HG03460 (cell line): ENCODE measurements at regions not wholly inside any gene's neighbourhood (a gene's known extent, or its start where the extent isn't known, plus 50 kb on each side); places are given as distances from the start of the nearest gene placed in this dataset.
"Not testable (repeated sequence)": the region's sequence is repeated elsewhere in the genome, so short reads cannot be mapped to it uniquely, and the experiment has no call there.

Experiments used
- ATAC-seq: cut with Tn5 transposase; IDR thresholded peaks from one replicate; pipeline ENCODE4 v1.9.1; 2021; ENCODE audit not compliant: unreplicated experiment

GRCh38 chr14:24744641-24745040 lies 110.7 kb upstream of the GZMB start:
- ATAC-seq = no peak

DNA sequence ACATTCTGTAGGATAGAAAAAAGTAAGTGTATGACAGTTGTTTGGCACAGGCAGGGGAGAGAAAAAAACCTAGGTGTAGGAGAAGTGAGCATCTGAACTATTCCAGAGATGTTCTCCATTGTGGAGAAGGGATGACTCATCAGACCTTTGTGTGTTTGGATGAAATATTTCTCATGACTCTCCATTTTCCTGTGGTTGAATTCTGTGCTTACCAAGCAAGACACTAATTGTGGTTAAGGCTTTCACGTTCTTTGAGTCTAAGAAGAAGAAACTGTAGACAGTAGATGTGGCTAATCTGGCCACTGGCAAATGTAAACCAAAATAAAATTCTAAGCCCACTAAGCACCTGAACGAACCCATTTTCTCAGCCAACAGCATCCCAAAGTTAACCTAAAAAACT lies 107.9 kb upstream of the GZMB start:
- no peak for ATAC-seq

DNA sequence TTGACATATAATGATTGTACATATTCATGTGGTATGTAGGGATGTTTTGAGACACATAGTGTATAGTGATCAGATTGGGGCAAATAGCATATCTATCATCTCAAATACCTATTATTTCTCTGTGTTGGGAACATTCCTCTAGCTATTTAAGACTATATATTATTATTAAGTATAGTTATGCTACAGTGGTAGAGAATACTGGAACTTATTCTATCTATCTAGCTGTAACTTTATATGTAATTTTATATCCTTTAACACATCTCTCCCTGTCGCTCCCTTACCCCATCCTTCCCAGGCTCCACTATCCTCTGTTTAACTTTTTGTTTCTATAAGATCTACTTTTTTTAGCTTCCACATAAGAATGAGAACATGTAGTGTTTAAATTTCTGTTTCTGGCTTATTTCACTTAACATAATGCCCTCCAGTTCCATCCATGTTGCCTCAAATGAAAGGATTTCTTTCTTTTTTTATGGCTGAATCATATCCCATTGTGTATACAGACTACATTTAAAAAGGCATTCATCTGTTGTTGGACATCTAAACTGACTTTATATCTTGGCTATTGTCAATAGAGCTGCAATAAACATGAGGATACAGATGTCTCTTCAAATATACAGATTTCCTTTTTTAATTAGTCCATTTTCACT lies 102.1 kb upstream of the GZMB start:
- ATAC-seq = no peak

DNA sequence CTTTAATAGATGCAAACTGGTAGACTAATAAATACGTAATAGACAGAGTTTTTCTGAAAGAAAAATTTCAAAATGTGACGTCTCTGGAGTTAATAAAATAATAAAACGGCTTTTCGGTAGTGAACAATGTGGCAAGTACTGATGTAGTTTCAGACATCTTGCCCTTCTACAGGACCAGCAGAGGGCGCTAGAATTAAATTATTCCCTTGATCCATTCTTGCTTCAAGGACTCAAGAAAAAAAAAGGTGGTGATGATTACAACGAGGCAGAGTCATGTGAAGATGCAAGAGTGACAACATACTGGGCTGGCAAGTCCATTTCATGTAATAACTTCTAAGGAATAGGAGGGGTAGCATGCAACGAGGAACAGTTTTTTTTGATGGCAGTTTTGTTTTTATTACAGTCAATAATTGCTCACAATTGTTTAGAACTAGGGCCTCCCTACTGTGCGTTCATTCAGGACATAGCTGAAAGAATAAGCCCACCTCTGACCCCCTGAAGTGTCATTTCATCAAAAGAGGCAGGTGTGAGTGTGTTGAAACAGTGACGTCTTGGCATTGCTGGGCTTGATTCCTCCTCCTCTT lies 101.0 kb upstream of the GZMB start:
- ATAC-seq = no peak

DNA sequence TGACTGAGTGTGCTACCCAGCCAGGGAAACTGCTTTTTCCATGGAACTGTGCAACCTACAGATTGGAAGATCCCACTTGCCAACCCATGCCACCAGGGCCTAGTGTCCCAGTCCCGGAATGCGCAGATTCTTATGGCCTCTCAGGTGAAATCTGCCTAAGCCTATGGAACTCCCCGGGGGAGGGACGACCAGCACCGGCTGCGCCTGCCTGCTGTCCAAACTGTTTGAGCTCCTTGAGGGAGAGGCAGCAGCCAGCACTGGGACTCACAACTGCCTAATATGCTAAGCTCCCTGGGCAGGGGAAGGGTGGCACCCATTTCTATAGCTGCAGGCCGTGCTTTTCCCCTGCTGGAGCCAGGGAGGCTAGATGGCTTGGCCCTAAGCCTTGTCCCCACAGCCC lies 92.5 kb upstream of the GZMB start:
- ATAC-seq = no peak

- ATAC-seq = no peak
Observed at GRCh38 chr14:24725311-24725710, 91.3 kb upstream of the GZMB start.

DNA sequence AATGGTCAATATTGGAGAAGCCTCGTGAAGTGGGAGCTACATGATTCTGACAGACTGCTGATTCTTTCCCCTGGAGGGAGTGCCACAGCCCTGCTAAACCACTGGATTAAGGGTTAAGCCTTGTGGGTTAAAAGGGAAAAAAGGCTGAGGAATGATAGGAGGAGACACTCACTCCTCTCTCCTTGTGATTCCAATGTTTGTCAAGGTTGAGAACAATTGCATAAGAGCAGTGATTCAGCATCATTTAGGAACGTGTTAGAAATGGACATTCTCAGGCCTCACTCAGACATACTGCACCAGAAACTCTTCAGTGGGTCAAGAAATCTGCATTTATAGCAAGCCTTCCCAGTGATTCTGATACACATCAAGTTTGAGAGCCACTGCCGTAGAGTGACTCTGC lies 87.8 kb upstream of the GZMB start:
- no peak for ATAC-seq

GRCh38 chr14:24715239-24715638 lies 81.2 kb upstream of the GZMB start:
- ATAC-seq = no peak

GRCh38 chr14:24713404-24713803 lies 79.4 kb upstream of the GZMB start:
- ATAC-seq = peak; percentile 52

- no peak for ATAC-seq
Observed at GRCh38 chr14:24712909-24713308, 78.9 kb upstream of the GZMB start.

- no peak for ATAC-seq
Observed at GRCh38 chr14:24712374-24712773, 78.4 kb upstream of the GZMB start.

- ATAC-seq = no peak
Observed at GRCh38 chr14:24710403-24711112, 76.6 kb upstream of the GZMB start.

DNA sequence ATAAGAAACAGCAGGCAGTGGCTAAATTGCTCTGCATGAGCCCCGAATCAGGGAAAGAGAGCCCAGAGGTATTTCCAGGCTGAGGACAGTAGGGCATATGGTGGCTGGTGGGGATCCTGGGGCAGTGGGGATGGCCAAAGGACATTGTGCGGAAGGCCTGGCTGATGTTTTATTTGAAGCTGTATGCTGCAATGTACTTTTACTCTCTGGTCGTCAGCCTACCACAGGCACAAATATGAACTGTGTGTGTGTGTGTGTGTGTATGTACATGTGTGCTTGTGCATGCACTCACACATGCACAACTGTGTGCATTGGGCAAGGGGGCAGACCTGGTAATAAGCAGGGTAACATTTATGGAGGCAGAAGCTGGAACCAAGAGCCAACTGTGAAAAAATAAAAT lies 74.7 kb upstream of the GZMB start:
- no peak for ATAC-seq

DNA sequence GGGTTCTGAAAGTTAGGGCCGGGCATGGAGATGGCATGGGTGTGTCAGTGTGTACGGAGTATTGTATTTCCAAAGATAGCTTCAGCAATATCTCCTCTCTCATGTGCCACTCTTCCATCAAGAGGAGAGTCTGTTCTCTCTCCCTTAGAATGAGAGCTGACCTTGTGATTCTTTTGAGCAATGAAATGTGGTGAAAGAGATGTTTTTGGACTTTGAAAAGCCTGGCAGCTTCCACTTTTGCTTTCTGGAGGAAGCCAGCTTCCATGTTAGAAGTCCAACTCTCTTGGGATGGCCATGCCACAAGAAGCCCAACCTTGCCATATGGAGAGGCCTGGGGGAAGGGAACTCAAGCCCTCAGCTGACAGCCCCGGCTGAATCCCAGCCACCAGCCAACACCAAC lies 72.4 kb upstream of the GZMB start:
- no peak for ATAC-seq

DNA sequence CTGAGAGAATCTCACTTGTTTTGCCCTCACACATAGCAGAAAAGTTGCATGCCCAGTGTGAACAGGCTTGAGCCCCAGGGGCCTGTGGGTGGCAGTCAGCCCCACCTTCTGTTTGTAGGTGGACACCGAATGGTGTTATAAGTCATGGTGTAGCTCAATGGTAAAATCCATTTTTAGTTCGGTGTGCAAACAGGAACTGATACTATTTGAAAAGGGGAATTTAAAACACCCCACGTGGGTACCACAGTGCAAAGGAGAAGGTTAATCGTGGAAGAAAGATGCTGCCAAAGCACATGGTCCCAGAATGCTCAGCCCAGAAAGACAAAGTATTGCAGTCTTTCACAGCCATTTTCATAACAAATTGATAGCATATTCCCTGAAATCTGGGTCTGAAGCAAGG lies 71.8 kb upstream of the GZMB start:
- peak; percentile 78 for ATAC-seq

DNA sequence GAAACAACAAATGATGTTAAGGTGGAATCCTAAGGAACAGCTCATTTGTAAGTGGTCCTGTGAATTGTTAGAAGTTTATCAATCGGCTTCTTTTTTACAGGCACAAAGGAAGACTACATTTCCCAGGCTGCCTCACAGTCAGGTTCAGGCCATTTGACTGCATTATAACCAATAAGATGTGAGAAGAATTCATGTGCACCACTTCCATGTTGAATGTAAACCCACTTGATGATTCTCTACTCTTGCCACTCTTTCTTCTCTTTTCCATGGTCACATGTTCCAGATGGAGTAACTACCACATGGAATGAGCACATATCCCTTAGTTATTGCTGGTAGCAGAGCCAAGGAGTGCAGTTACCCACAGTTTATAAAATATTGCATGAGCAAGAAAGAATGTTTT lies 67.1 kb upstream of the GZMB start:
- no peak for ATAC-seq

DNA sequence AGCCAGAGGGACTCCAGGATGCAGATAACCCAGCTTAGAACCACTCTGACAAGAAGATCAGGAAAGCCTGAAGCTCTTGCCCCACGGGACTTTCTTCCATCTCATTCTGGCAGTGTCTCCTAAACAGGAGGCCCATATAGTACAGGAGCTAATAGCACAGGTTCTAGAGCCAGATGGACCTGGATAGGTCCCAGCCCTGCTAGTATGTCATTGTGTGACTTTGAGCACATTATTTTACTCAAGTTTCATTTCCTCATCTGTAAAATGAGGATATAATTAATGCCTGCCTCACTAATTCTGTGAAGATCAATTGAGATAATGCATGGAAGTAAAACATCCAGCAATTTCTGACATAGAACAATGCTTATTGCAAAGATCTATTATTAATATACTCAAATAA lies 66.5 kb upstream of the GZMB start:
- ATAC-seq = no peak

GRCh38 chr14:24699052-24699451 lies 65.1 kb upstream of the GZMB start:
- peak; percentile 65 for ATAC-seq

- ATAC-seq = not testable (repeated sequence)
Observed at GRCh38 chr14:24696280-24696920, 62.4 kb upstream of the GZMB start.

DNA sequence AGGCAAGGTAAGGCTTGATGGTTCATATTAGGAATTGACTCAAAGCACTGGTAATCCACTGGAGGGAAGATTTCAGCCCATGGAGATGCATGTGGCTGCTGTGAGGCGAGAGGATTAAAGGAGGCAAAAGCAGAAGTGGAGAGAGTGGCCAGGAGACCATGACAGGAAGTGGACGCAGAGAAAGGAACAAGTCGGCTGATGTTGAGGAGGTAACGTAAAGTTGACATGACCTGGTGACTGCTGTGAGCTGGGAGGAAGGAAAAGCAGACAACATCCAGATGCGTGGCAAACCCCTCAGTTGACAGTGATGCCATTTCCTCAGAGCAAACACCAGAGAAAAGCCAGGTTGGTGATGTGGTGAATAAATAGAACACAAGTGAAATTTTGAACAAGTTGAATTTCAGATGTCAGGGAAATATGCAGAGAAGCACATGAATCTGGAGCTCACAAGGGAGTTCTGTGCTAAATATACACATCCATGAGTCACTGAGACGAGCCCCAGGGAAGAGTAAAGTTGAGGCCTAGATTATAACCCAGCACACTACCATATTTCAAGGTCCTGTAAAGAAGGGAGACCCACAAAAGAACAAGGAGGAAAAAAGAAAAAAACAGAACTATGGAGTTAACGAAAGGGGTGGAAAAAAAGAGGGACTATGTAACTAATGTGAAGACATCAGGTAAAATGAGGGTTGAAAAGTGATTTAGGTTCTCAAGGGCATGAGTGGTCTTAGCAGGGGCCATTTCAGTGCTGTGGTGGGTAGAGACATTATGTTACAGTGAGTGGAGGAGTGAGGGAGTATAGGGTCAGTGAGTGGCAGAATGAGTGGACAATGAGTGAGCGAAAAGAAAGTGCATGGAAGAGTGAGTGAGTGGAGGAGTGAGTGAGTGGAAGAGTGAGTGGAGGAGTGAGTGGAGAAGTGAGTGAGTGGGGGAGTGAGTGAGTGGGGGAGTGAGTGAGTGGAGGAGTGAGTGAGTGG lies 61.6 kb upstream of the GZMB start:
- ATAC-seq = peak; percentile 53

- ATAC-seq = no peak
Observed at GRCh38 chr14:24694680-24695079, 60.7 kb upstream of the GZMB start.
